Panc1 (cell line): ENCODE measurements at regions not wholly inside any gene's neighbourhood (a gene's known extent, or its start where the extent isn't known, plus 50 kb on each side); places are given as distances from the start of the nearest gene placed in this dataset.

Source experiments
- ATAC-seq: fragments of 200-7000 bp; cut with Tn5 transposase; 2 replicates; pipeline ENCODE4 v1.9.1; 2020; ENCODE audit warnings: mild to moderate bottlenecking, moderate library complexity
- BruUV-seq: library from RNA; stranded (reverse); fragments of 400-500 nt; replicated peaks from 2 replicates; lab custom pipeline; 2021; lab: Mats Ljungman, UMichigan
- CTCF ChIA-PET: fragments of 300-600 bp; sonication (Branson Sonifier 250); formaldehyde crosslinking; loops from one replicate; lab custom pipeline; 2022; ENCODE audit warnings: antibody characterized with exemption; lab: Charles Lee
- POLR2A ChIA-PET: fragments of 300-600 bp; sonication (Branson Sonifier 250); formaldehyde crosslinking; loops from one replicate; lab custom pipeline; 2022; ENCODE audit warnings: antibody characterized with exemption; lab: Charles Lee
- DNase-seq: peaks from one replicate; pipeline ENCODE4 v3.0.0-alpha.2; 2010; ENCODE audit warnings: low read depth, low spot score
- H3K27ac ChIP-seq: 2 replicates; pipeline ENCODE4 v1.5.1; 2011; ENCODE audit warnings: mild to moderate bottlenecking, low read length, inconsistent platforms
- H3K27me3 ChIP-seq: fragments of 200-500 bp; sonication (Bioruptor generic); 2 replicates; pipeline ENCODE4 v1.6.0; 2014; ENCODE audit warnings: low read length, inconsistent platforms; ENCODE audit not compliant: control insufficient read depth, insufficient read depth
- H3K36me3 ChIP-seq: fragments of 200-500 bp; sonication (Bioruptor generic); 2 replicates; pipeline ENCODE4 v1.5.1; 2014; ENCODE audit warnings: inconsistent platforms, mild to moderate bottlenecking, low read length, moderate library complexity; ENCODE audit not compliant: control insufficient read depth, insufficient read depth
- H3K4me1 ChIP-seq: 2 replicates; pipeline ENCODE4 v1.5.1; 2011; ENCODE audit warnings: inconsistent platforms, mild to moderate bottlenecking, low read length, moderate library complexity; ENCODE audit not compliant: control insufficient read depth, insufficient read depth
- H3K4me3 ChIP-seq, 2 experiments: 2 replicates each; pipeline ENCODE4 v1.5.1; 2011 to 2012; ENCODE audit warnings: low read depth in 2 of 2, low read length in 2 of 2, mild to moderate bottlenecking in 2 of 2, inconsistent platforms in 1 of 2, moderate library complexity in 1 of 2
- H3K9me3 ChIP-seq: fragments of 200-500 bp; sonication (Bioruptor generic); 2 replicates; pipeline ENCODE4 v1.5.1; 2014; ENCODE audit warnings: low read depth, mild to moderate bottlenecking, inconsistent platforms, low read length, moderate library complexity; ENCODE audit not compliant: control insufficient read depth, insufficient read depth
- CTCF ChIP-seq: fragments of 450-650 bp; IDR thresholded peaks from 2 replicates; pipeline ENCODE4 v1.5.1; 2017; ENCODE audit warnings: mild to moderate bottlenecking
- POLR2AphosphoS5 ChIP-seq: IDR thresholded peaks from 2 replicates; pipeline ENCODE4 v1.6.1; 2012; ENCODE audit warnings: mild to moderate bottlenecking, low read depth, low read length, moderate library complexity
- REST ChIP-seq, 2 experiments: IDR thresholded peaks; 2 replicates each; pipeline ENCODE4 v1.6.1; 2011 to 2012; ENCODE audit warnings: low read depth in 2 of 2, control low read depth in 1 of 2, low read length in 1 of 2, mild to moderate bottlenecking in 1 of 2, moderate library complexity in 1 of 2; ENCODE audit not compliant: insufficient read depth in 1 of 2
- SIN3A ChIP-seq: IDR thresholded peaks from 2 replicates; pipeline ENCODE4 v1.6.1; 2012; ENCODE audit warnings: low read depth, mild to moderate bottlenecking, low read length, moderate library complexity, borderline replicate concordance; ENCODE audit not compliant: insufficient read depth
- TCF7L2 ChIP-seq: IDR thresholded peaks from 2 replicates; pipeline ENCODE4 v1.6.1; 2011; ENCODE audit warnings: mild to moderate bottlenecking, low read depth, low read length, inconsistent platforms
- in situ Hi-C: cut with HindIII; loops from 2 replicates; pipeline ENCODE4 v1.10.0; 2016; ENCODE audit warnings: low sequenced_read_pairs, low pct_unique_long_range_greater_than_20kb
- intact Hi-C: fragments of 100-400 bp; cut with micrococcal nuclease; formaldehyde crosslinking; loops from one replicate; pipeline ENCODE4 v1.10.0; 2022; ENCODE audit not compliant: unreplicated experiment

GRCh38 chr3:186458306-186459107 is 85.7 kb downstream of the CRYGS start:
- BruUV-seq: no TSS peak
- in situ Hi-C loops: no loop called here
- ChIA-PET CTCF (interaction anchor here (1.0 kb wide), 1 partner anchor 11 kb away, joined by 3 read pairs; no protein-coding TSS in a partner anchor), POLR2A (no interaction called here)
- TF ChIP-seq POLR2AphosphoS5: no peak
- TF ChIP-seq SIN3A: no peak
- no peak for TF ChIP-seq TCF7L2
- TF ChIP-seq REST (IDR thresholded peaks at IDR 0.05; ENCODE audit: insufficient read depth in 1 of 2, low read depth in 2 of 2, low read length in 1 of 2): no peak
- TF ChIP-seq CTCF: no peak
- Histone ChIP-seq H3K4me1 (no peaks in the 10 kb centered on the region), H3K27ac (no peak overlapping the region), H3K9me3 (no peaks in the 10 kb centered on the region), H3K4me3 (no peak overlapping the region), H3K36me3 (no peaks in the 10 kb centered on the region), H3K27me3 (peaks cover 48% of the 10 kb centered on the region)
- DNase-seq (no peak), ATAC-seq (no peak)
- intact Hi-C loops: no loop called here

- no peak for DNase-seq
- intact Hi-C loops: no loop called here
- ChIA-PET CTCF (no interaction called here), POLR2A (no interaction called here)
- TF ChIP-seq TCF7L2 (no peak), CTCF (no peak), REST (IDR thresholded peaks at IDR 0.05; ENCODE audit: insufficient read depth in 1 of 2, low read depth in 2 of 2, low read length in 1 of 2) (no peak), SIN3A (no peak), POLR2AphosphoS5 (no peak)
- Histone ChIP-seq H3K27ac (no peak overlapping the region), H3K9me3 (no peaks in the 10 kb centered on the region), H3K4me1 (peaks cover 6% of the 10 kb centered on the region; the same call in 1 of the 2 replicates), H3K27me3 (peaks cover 49% of the 10 kb centered on the region), H3K36me3 (no peaks in the 10 kb centered on the region), H3K4me3 (no peak overlapping the region)
- BruUV-seq: no TSS peak
- no peak for ATAC-seq
- in situ Hi-C loops: no loop called here
Measured at GRCh38 chr3:186457236-186457635, 86.9 kb downstream of the CRYGS start.
